Stimulated activated naive CD8-positive, alpha-beta T cell treated with anti-CD3 and anti-CD28 coated beads, Interleukin-15, Interleukin-2, amounts not matched to agents 100 ng/mL and 50 ng/mL, for 24 hours (primary cell): ENCODE measurements at regions not wholly inside any gene's neighbourhood (a gene's known extent, or its start where the extent isn't known, plus 50 kb on each side); places are given as distances from the start of the nearest gene placed in this dataset.

Source experiments
- H3K27ac Mint-ChIP-seq: one replicate; pipeline ENCODE4 v1.8.0; 2021; ENCODE audit warnings: mild to moderate bottlenecking, mixed read lengths
- H3K27me3 Mint-ChIP-seq: one replicate; pipeline ENCODE4 v1.8.0; 2021; ENCODE audit warnings: mixed read lengths
- H3K36me3 Mint-ChIP-seq: one replicate; pipeline ENCODE4 v1.8.0; 2021; ENCODE audit warnings: low read depth, mixed read lengths
- H3K4me1 Mint-ChIP-seq: one replicate; pipeline ENCODE4 v1.8.0; 2021; ENCODE audit warnings: low read depth, mixed read lengths
- H3K4me3 Mint-ChIP-seq: one replicate; pipeline ENCODE4 v1.8.0; 2021; ENCODE audit warnings: mild to moderate bottlenecking, mixed read lengths
- H3K9me3 Mint-ChIP-seq: one replicate; pipeline ENCODE4 v1.8.0; 2021; ENCODE audit warnings: mixed read lengths

- no peaks in the 10 kb centered on the region for H3K36me3 Mint-ChIP-seq
- no peaks in the 10 kb centered on the region for H3K27me3 Mint-ChIP-seq
- no peak overlapping the region for H3K27ac Mint-ChIP-seq
- peaks cover 4% of the 10 kb centered on the region for H3K4me1 Mint-ChIP-seq
- H3K9me3 Mint-ChIP-seq, result no peaks in the 10 kb centered on the region
- H3K4me3 Mint-ChIP-seq, result no peak overlapping the region
Observed at GRCh38 chr1:187276677-187277076, 447.9 kb downstream of the PLA2G4A start.

GRCh38 chr1:187280031-187280430, 451.3 kb downstream of the PLA2G4A start:
- no peak overlapping the region for H3K27ac Mint-ChIP-seq
- H3K27me3 Mint-ChIP-seq, result no peaks in the 10 kb centered on the region
- peaks cover under 1% of the 10 kb centered on the region for H3K4me1 Mint-ChIP-seq
- no peak overlapping the region for H3K4me3 Mint-ChIP-seq
- H3K36me3 Mint-ChIP-seq, result no peaks in the 10 kb centered on the region
- no peaks in the 10 kb centered on the region for H3K9me3 Mint-ChIP-seq

- Mint-ChIP-seq H3K36me3 (no peaks in the 10 kb centered on the region), H3K27me3 (no peaks in the 10 kb centered on the region)
Observed at GRCh38 chr1:187281085-187281484, 452.3 kb downstream of the PLA2G4A start.

GRCh38 chr1:187283984-187284383, 455.2 kb downstream of the PLA2G4A start:
- no peak overlapping the region for H3K27ac Mint-ChIP-seq
- no peaks in the 10 kb centered on the region for H3K27me3 Mint-ChIP-seq
- H3K36me3 Mint-ChIP-seq, result no peaks in the 10 kb centered on the region
- H3K9me3 Mint-ChIP-seq, result peaks cover 10% of the 10 kb centered on the region
- no peaks in the 10 kb centered on the region for H3K4me1 Mint-ChIP-seq
- no peak overlapping the region for H3K4me3 Mint-ChIP-seq

More at GRCh38 chr1:187281085-187281484, 452.3 kb downstream of the PLA2G4A start:
- Mint-ChIP-seq H3K4me3 (no peak overlapping the region), H3K4me1 (no peaks in the 10 kb centered on the region), H3K27ac (no peak overlapping the region), H3K9me3 (peaks cover 4% of the 10 kb centered on the region)

- Mint-ChIP-seq H3K27me3 (no peaks in the 10 kb centered on the region), H3K36me3 (no peaks in the 10 kb centered on the region), H3K9me3 (peaks cover 8% of the 10 kb centered on the region), H3K27ac (no peak overlapping the region), H3K4me1 (no peaks in the 10 kb centered on the region), H3K4me3 (no peak overlapping the region)
Observed at GRCh38 chr1:187294421-187295201, 465.9 kb downstream of the PLA2G4A start.

GRCh38 chr1:187300081-187300480, 471.3 kb downstream of the PLA2G4A start:
- H3K27ac Mint-ChIP-seq, result no peak overlapping the region
- H3K9me3 Mint-ChIP-seq, result peaks cover 9% of the 10 kb centered on the region
- no peak overlapping the region for H3K4me3 Mint-ChIP-seq
- no peaks in the 10 kb centered on the region for H3K36me3 Mint-ChIP-seq
- H3K4me1 Mint-ChIP-seq, result no peaks in the 10 kb centered on the region
- H3K27me3 Mint-ChIP-seq, result no peaks in the 10 kb centered on the region

GRCh38 chr1:187306710-187307415, 478.1 kb downstream of the PLA2G4A start:
- Mint-ChIP-seq H3K27me3 (no peaks in the 10 kb centered on the region), H3K4me1 (no peaks in the 10 kb centered on the region), H3K36me3 (no peaks in the 10 kb centered on the region), H3K9me3 (peaks cover 6% of the 10 kb centered on the region), H3K27ac (no peak overlapping the region), H3K4me3 (no peak overlapping the region)

- no peaks in the 10 kb centered on the region for H3K27me3 Mint-ChIP-seq
- H3K9me3 Mint-ChIP-seq, result no peaks in the 10 kb centered on the region
- H3K36me3 Mint-ChIP-seq, result no peaks in the 10 kb centered on the region
- H3K4me3 Mint-ChIP-seq, result no peak overlapping the region
- no peaks in the 10 kb centered on the region for H3K4me1 Mint-ChIP-seq
- no peak overlapping the region for H3K27ac Mint-ChIP-seq
Observed at GRCh38 chr1:187310038-187310631, 481.4 kb downstream of the PLA2G4A start.

GRCh38 chr1:187313115-187313514, 484.4 kb downstream of the PLA2G4A start:
- H3K9me3 Mint-ChIP-seq, result no peaks in the 10 kb centered on the region
- no peak overlapping the region for H3K27ac Mint-ChIP-seq
- no peak overlapping the region for H3K4me3 Mint-ChIP-seq
- H3K4me1 Mint-ChIP-seq, result no peaks in the 10 kb centered on the region
- no peaks in the 10 kb centered on the region for H3K36me3 Mint-ChIP-seq
- H3K27me3 Mint-ChIP-seq, result no peaks in the 10 kb centered on the region

- Mint-ChIP-seq H3K4me3 (no peak overlapping the region), H3K4me1 (no peaks in the 10 kb centered on the region), H3K36me3 (no peaks in the 10 kb centered on the region), H3K27ac (no peak overlapping the region), H3K9me3 (peaks cover 3% of the 10 kb centered on the region), H3K27me3 (no peaks in the 10 kb centered on the region)
Observed at GRCh38 chr1:187326557-187326956, 497.8 kb downstream of the PLA2G4A start.

- Mint-ChIP-seq H3K27me3 (no peaks in the 10 kb centered on the region), H3K36me3 (no peaks in the 10 kb centered on the region), H3K4me1 (no peaks in the 10 kb centered on the region), H3K9me3 (peaks cover 10% of the 10 kb centered on the region), H3K27ac (no peak overlapping the region), H3K4me3 (no peak overlapping the region)
Observed at GRCh38 chr1:187336441-187337168, 507.9 kb downstream of the PLA2G4A start.

- Mint-ChIP-seq H3K4me1 (no peaks in the 10 kb centered on the region), H3K27me3 (no peaks in the 10 kb centered on the region), H3K27ac (no peak overlapping the region), H3K4me3 (no peak overlapping the region), H3K36me3 (no peaks in the 10 kb centered on the region), H3K9me3 (peaks cover 17% of the 10 kb centered on the region)
Observed at GRCh38 chr1:187338762-187339412, 510.1 kb downstream of the PLA2G4A start.

GRCh38 chr1:187342495-187342894, 513.7 kb downstream of the PLA2G4A start:
- Mint-ChIP-seq H3K4me3 (no peak overlapping the region), H3K36me3 (no peaks in the 10 kb centered on the region), H3K4me1 (no peaks in the 10 kb centered on the region), H3K27me3 (no peaks in the 10 kb centered on the region), H3K9me3 (peaks cover 14% of the 10 kb centered on the region), H3K27ac (no peak overlapping the region)

GRCh38 chr1:187374082-187374481, 545.3 kb downstream of the PLA2G4A start:
- no peak overlapping the region for H3K27ac Mint-ChIP-seq
- H3K27me3 Mint-ChIP-seq, result no peaks in the 10 kb centered on the region
- no peaks in the 10 kb centered on the region for H3K4me1 Mint-ChIP-seq

More at GRCh38 chr1:187374082-187374481, 545.3 kb downstream of the PLA2G4A start:
- no peak overlapping the region for H3K4me3 Mint-ChIP-seq
- no peaks in the 10 kb centered on the region for H3K36me3 Mint-ChIP-seq
- no peaks in the 10 kb centered on the region for H3K9me3 Mint-ChIP-seq
